ENCODE measurements at regions not wholly inside any gene's neighbourhood (a gene's known extent, or its start where the extent isn't known, plus 50 kb on each side); places are given as distances from the start of the nearest gene placed in this dataset.

DNA sequence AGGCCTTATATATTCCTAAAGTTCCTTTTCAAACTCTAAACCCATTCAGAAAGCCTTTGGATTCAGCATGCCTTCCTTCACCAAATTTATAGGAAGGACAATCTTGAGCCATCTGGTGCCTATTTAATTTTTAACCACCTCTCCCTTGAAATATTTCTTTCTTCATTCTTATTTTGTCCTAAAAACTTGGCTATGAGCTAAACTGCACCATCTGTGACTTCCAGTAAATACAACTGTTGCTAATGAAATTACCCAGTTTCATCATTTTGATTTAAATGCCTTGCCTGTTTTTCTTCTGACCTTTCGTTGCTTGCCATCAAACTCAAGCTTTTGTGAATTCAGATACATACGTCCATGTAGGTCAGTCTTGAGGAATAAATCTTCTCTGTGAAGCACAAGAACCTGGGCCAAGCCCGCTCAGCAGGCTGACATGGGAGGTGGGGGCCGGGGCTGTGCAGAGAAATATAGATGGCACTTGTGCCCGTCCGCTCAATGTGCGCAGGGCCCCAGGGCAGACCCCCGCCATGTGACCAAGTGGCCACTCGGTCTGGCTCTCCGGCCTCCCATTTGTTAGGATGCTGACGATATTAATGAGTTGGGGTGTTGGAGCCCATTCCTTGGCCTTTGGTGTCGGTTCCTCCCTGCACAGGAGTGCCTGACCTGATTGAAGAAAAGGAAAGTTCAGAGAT is 335.9 kb downstream of the VPS13C start:
- TF ChIP-seq MAZ (IDR thresholded peaks at IDR 0.05; ENCODE audit: borderline replicate concordance, low read depth, low read length) (no peak), SMC3 (IDR thresholded peaks at IDR 0.05; ENCODE audit: low read depth, low read length) (no peak), POLR2A (IDR thresholded peaks at IDR 0.05; ENCODE audit: low read depth, low read length) (no peak), RCOR1 (IDR thresholded peaks at IDR 0.05; ENCODE audit: insufficient replicate concordance, low read length) (no peak), RFX5 (IDR thresholded peaks at IDR 0.05; ENCODE audit: low read depth, low read length) (no peak), CHD1 (IDR thresholded peaks at IDR 0.05; ENCODE audit: low read depth, low read length) (no peak), MAFK (IDR thresholded peaks at IDR 0.05; ENCODE audit: low read depth, low read length) (no peak), NFE2L2 (IDR thresholded peaks at IDR 0.05; ENCODE audit: low read depth, low read length) (no peak), RAD21 (IDR thresholded peaks at IDR 0.05; ENCODE audit: low read length) (no peak)
- TF ChIP-seq, protein P1, sequence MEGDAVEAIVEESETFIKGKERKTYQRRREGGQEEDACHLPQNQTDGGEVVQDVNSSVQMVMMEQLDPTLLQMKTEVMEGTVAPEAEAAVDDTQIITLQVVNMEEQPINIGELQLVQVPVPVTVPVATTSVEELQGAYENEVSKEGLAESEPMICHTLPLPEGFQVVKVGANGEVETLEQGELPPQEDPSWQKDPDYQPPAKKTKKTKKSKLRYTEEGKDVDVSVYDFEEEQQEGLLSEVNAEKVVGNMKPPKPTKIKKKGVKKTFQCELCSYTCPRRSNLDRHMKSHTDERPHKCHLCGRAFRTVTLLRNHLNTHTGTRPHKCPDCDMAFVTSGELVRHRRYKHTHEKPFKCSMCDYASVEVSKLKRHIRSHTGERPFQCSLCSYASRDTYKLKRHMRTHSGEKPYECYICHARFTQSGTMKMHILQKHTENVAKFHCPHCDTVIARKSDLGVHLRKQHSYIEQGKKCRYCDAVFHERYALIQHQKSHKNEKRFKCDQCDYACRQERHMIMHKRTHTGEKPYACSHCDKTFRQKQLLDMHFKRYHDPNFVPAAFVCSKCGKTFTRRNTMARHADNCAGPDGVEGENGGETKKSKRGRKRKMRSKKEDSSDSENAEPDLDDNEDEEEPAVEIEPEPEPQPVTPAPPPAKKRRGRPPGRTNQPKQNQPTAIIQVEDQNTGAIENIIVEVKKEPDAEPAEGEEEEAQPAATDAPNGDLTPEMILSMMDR (conservative IDR thresholded peaks at IDR 0.05; ENCODE audit: low read depth, low read length): no peak
- TF ChIP-seq, protein P2, sequence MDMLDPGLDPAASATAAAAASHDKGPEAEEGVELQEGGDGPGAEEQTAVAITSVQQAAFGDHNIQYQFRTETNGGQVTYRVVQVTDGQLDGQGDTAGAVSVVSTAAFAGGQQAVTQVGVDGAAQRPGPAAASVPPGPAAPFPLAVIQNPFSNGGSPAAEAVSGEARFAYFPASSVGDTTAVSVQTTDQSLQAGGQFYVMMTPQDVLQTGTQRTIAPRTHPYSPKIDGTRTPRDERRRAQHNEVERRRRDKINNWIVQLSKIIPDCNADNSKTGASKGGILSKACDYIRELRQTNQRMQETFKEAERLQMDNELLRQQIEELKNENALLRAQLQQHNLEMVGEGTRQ (IDR thresholded peaks at IDR 0.05; ENCODE audit: low read depth, low read length): no peak
- TF ChIP-seq, protein P3, sequence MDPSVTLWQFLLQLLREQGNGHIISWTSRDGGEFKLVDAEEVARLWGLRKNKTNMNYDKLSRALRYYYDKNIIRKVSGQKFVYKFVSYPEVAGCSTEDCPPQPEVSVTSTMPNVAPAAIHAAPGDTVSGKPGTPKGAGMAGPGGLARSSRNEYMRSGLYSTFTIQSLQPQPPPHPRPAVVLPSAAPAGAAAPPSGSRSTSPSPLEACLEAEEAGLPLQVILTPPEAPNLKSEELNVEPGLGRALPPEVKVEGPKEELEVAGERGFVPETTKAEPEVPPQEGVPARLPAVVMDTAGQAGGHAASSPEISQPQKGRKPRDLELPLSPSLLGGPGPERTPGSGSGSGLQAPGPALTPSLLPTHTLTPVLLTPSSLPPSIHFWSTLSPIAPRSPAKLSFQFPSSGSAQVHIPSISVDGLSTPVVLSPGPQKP (IDR thresholded peaks at IDR 0.05; ENCODE audit: borderline replicate concordance, low read depth, low read length): no peak
